Pancreas (tissue), 10 donors: ENCODE measurements at regions not wholly inside any gene's neighbourhood (a gene's known extent, or its start where the extent isn't known, plus 50 kb on each side); places are given as distances from the start of the nearest gene placed in this dataset.

Experiments used
- ATAC-seq, 4 donors: fragments of 200-7000 bp; cut with Tn5 transposase; one replicate each; pipeline versions ENCODE4 v1.8.0 to v1.9.1; 2020; ENCODE audit warnings: mild to moderate bottlenecking in 4 of 4, moderate library complexity in 4 of 4
- DNase-seq, 6 donors: peaks; one replicate each; pipeline ENCODE4 v3.0.0-alpha.2; 2020
- FAIRE-seq: peaks from 2 replicates; lab custom pipeline; 2012; peaks lifted over from hg19 to GRCh38; lab: Jason Lieb, UNC
- H3K27ac ChIP-seq, 4 donors: fragments of 200-600 bp; sonication (generic); 1 replicate in 3 of 4; 2 replicates in 1 of 4; pipeline versions ENCODE4 v1.5.0 to v1.8.0; 2020
- H3K27me3 ChIP-seq, 4 donors: fragments of 200-600 bp; one replicate each; pipeline ENCODE4 v1.8.0; 2021
- H3K36me3 ChIP-seq, 3 donors: fragments of 200-600 bp; sonication (generic) in 1 of 3; one replicate each; pipeline versions ENCODE4 v1.5.0 to v1.8.0; 2020 to 2021
- H3K4me1 ChIP-seq, 3 donors: fragments of 200-600 bp; one replicate each; pipeline ENCODE4 v1.8.0; 2021
- H3K4me3 ChIP-seq, 4 donors: fragments of 200-600 bp; sonication (generic) in 2 of 4; one replicate each; pipeline versions ENCODE4 v1.5.0 to v1.8.0; 2020 to 2021
- H3K9me3 ChIP-seq, 4 donors: fragments of 200-600 bp; one replicate each; pipeline ENCODE4 v1.8.0; 2021
- WGBS, 2 donors: extraction: QIAGEN DNeasy Blood & Tissue Kit; methylation state at CpG; one replicate each; pipeline ENCODE4 v1.1.7; 2013; 5-methylcytosine and 5-hydroxymethylcytosine counted together
- intact Hi-C, 3 donors: fragments of 100-400 bp; cut with DNase I; formaldehyde crosslinking; loops; one replicate each; pipeline versions ENCODE4 v1.11.1 to v1.14.2; 2022
- TF ChIP-seq, protein P1 (sequence below), 4 donors: fragments of 200-600 bp; sonication (generic) in 3 of 4; IDR thresholded peaks; one replicate each; pipeline versions ENCODE4 v1.5.0 to v1.8.0; 2021; ENCODE audit warnings: antibody characterized with exemption in 4 of 4
- donor health status: healthy with polysubstance abuse.
- donor health status: DM: no; HTN: no; CAD: no; lungs with moderate emphysema.
- donor health status: DM: no; HTN: no; CAD: no.
- donor health status: control.
- donor health status: control.
- donor health status: Bipolar disorder and iron deficiency.
- donor health status: DM: yes; HTN: yes; CAD: no.
- donor health status: DM: no; HTN: no; CAD: no.
- donor health status: DM: no; HTN: no; CAD: no.
- donor health status: DM: yes; HTN: yes; CAD: no.

DNA sequence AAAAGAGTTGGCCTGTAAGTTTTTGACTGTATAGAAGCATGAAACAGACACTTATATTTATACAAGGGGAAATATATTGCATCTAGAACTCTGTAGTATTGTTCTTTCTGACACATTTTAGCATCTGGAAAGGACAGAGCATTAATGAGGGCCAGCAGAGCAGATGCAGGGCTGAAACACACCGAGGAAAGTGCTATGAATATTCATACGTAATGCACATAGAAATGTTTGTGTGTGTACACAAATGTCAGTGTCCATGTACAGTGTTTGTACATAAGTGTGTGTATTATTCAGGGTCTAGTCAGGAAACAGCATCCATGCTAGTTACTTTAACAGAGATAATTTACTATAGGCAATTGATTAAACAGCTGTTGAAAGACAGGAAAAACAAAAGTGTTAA lies 146.5 kb upstream of the DTNBP1 start:
- no peaks in the 10 kb centered on the region for H3K4me1 ChIP-seq
- WGBS, 2 donors = 93 to 95% methylated on average over 2 of the region's 2 CpGs
- no peak for DNase-seq
- H3K27ac ChIP-seq = no peak overlapping the region
- H3K9me3 ChIP-seq = no peaks in the 10 kb centered on the region
- no peak overlapping the region for H3K4me3 ChIP-seq
- no peaks in the 10 kb centered on the region for H3K27me3 ChIP-seq
- no peak for ATAC-seq
- H3K36me3 ChIP-seq = no peaks in the 10 kb centered on the region
- FAIRE-seq = no peak
- TF ChIP-seq, protein P1, sequence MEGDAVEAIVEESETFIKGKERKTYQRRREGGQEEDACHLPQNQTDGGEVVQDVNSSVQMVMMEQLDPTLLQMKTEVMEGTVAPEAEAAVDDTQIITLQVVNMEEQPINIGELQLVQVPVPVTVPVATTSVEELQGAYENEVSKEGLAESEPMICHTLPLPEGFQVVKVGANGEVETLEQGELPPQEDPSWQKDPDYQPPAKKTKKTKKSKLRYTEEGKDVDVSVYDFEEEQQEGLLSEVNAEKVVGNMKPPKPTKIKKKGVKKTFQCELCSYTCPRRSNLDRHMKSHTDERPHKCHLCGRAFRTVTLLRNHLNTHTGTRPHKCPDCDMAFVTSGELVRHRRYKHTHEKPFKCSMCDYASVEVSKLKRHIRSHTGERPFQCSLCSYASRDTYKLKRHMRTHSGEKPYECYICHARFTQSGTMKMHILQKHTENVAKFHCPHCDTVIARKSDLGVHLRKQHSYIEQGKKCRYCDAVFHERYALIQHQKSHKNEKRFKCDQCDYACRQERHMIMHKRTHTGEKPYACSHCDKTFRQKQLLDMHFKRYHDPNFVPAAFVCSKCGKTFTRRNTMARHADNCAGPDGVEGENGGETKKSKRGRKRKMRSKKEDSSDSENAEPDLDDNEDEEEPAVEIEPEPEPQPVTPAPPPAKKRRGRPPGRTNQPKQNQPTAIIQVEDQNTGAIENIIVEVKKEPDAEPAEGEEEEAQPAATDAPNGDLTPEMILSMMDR (IDR thresholded peaks at IDR 0.05) = no peak
- intact Hi-C loops = no loop called here

DNA sequence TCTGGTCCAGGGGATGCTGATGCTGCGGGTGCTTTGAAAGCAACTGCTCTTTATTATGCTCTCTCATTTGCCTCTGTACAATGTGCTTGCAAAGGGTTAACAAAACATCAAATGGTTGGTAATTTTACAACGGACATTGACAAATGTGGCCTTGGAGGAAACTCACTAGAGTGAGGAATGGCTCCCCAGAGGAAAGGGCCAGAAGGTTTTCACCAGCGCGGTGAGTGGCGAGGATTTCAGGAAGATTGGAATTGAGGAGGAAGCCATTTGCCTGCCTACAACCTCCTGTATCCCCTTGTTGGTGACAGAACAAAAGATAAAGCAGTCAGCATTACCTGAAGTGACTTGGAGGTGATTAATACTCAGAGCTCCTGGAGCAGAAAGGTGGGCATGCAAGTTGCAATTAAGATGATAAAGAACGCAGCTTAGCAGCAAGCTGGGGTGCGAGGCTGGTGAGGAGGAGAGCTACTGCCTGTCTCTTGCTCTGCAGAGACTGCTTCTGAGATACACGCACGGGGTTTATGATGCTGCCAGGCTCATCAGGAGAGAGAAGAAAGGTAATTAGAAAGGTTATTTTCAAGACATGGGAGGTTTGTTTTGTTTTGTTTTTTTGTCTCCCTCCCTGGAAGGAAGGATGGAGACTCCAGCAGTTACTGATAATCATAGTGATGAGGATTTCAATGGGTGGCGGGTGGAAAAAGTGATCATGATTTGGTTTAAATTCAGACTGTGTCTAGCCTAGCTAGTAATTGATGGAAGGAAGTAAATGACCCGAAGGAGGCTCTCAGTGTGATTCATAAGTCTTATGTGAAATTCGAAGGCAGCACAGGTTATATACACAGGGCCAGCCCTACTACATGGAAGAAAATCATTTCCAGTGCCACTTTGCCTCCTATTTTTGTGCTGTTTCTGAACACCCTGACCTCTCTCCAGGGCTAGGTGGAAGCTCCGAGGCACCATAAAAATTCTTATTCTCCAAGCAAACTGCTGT lies 141.6 kb upstream of the DTNBP1 start:
- Histone ChIP-seq H3K4me1 (no peaks in the 10 kb centered on the region), H3K36me3 (no peaks in the 10 kb centered on the region), H3K27ac (no peak overlapping the region), H3K4me3 (no peak overlapping the region), H3K9me3 (no peaks in the 10 kb centered on the region), H3K27me3 (no peaks in the 10 kb centered on the region)
- FAIRE-seq = no peak
- WGBS, 2 donors = 54 to 56% methylated on average over 13 of the region's 13 CpGs
- intact Hi-C loops = no loop called here
- DNase-seq = no peak
- no peak for ATAC-seq
- TF ChIP-seq, protein P1 (IDR thresholded peaks at IDR 0.05) = no peak

DNA sequence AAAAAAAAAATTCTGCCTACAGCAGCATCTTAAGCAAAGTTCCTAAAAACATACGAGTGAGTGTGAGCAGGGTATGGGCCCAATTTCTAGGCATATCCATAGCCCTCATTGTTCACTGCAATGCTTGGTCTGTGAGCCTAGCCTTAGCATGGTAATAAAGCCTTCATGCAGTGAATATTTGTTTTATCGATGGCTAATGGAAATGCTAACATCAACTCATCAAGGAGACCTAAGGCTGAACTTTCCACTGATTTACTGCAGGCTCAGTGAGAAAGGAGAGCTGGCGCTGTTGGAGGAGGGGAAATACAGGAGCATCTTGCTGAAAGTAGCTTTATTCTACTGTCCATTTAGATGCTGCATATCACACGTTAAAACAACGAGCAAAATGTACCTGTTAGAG lies 139.6 kb upstream of the DTNBP1 start:
- Histone ChIP-seq H3K9me3 (no peaks in the 10 kb centered on the region), H3K27ac (no peak overlapping the region), H3K4me3 (no peak overlapping the region), H3K4me1 (no peaks in the 10 kb centered on the region), H3K36me3 (no peaks in the 10 kb centered on the region), H3K27me3 (no peaks in the 10 kb centered on the region)
- no peak for FAIRE-seq
- no peak for DNase-seq
- 74 to 78% methylated on average over 5 of the region's 5 CpGs for WGBS, 2 donors
- no peak for ATAC-seq
- TF ChIP-seq, protein P1 (IDR thresholded peaks at IDR 0.05) = no peak
- intact Hi-C loops = no loop called here

DNA sequence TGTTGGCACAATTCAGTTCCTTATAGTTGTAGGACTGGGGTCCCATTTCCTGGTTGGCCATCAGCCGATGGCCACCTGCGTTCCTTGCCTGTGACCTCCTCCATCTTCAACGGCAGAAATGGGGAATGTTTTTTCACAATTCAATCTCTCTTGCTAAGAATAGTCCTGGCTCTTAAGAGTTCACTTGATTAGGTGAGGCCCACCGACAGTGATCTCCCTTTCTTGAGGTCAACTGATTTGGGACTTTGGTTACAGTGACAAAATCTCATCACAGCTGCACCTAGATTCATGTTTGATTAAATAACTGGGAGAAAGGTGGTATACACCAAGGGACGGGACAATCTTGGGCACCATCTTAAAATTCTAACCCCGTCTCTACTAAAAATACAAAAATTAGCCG lies 139.1 kb upstream of the DTNBP1 start:
- H3K27me3 ChIP-seq = no peaks in the 10 kb centered on the region
- no peak overlapping the region for H3K27ac ChIP-seq
- intact Hi-C loops = no loop called here
- DNase-seq = no peak
- WGBS, 2 donors = 91 to 95% methylated on average over 7 of the region's 7 CpGs
- TF ChIP-seq, protein P1 (IDR thresholded peaks at IDR 0.05) = no peak
- H3K4me1 ChIP-seq = no peaks in the 10 kb centered on the region
- ATAC-seq = no peak
- no peak overlapping the region for H3K4me3 ChIP-seq
- no peaks in the 10 kb centered on the region for H3K36me3 ChIP-seq
- no peaks in the 10 kb centered on the region for H3K9me3 ChIP-seq
- FAIRE-seq = no peak
